Stimulated activated naive CD8-positive, alpha-beta T cell treated with anti-CD3 and anti-CD28 coated beads, Interleukin-15, Interleukin-2, amounts not matched to agents 100 U/mL and 50 U/mL, for 24 hours (primary cell): ENCODE measurements at regions not wholly inside any gene's neighbourhood (a gene's known extent, or its start where the extent isn't known, plus 50 kb on each side); places are given as distances from the start of the nearest gene placed in this dataset.

Experiments used
- ATAC-seq: fragments of 150-1000 bp; cut with Tn5 transposase; one replicate; pipeline ENCODE4 v1.10.0; 2021
- DNase-seq: peaks from one replicate; pipeline ENCODE4 v3.0.0; 2021

- no peak for DNase-seq
- peak; percentile 83 for ATAC-seq
These were observed 49.8 kb upstream of the CYP2D6 start for GRCh38 chr22:42180349-42180842.
